DMS79 treated with DMSO at 0.1 percent for 48 hours (cell line): ENCODE measurements at regions not wholly inside any gene's neighbourhood (a gene's known extent, or its start where the extent isn't known, plus 50 kb on each side); places are given as distances from the start of the nearest gene placed in this dataset.

Experiments
- DNase-seq: peaks from one replicate; lab custom pipeline; 2025; lab: John Stamatoyannopoulos, UW

DNA sequence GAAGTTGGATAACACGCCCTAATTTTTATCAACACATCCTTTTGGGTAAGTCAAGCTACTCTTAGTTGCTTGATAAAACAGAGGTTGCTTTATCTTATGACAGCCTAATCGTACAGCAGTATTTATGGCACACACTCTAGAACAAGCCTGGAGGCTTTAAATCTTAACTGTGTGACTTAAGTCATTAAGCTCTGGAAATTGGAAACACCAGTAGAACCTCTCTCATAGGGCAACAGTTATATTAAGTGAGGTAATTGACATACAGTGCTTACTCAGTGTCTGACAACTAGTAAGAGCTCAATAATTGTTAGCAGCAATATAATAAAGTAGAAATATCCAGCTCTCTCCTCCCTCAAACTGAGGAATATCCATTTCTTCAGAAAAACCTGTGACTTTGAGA, 808.9 kb upstream of the WWC1 start:
- DNase-seq: no peak

DNA sequence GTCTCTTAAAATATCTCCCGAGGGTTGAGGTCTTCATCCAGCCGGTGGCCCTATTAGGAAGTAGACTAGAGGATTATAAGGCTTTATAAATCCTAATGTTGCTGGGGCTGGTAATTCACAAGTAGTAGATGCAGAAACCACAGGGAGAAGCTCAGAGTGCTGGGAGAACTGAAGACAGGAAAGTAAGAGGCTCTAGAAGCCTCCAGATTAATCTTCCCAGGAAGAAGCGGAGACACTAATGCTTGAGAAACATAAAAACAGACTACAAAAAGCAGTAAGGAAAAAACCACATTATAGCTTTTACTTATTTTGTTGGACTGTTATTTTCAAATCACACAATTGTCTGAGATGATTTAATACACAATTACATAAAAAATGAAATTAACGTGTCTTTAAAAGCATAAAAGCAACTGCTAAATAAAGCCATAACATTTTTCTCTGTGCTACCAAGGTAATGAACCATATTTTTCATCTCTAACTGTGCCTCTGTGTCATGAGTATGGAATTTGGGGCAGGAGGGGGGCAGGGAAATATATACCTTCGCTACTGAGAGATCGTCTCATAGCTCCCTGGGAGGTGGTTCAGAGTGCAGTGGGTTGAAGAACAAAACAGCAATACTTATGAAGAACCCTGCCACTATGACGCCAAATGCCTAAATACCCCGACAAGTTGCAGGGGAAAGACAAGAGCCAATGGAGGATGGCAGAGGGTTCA, 806.2 kb upstream of the WWC1 start:
- no peak for DNase-seq

DNA sequence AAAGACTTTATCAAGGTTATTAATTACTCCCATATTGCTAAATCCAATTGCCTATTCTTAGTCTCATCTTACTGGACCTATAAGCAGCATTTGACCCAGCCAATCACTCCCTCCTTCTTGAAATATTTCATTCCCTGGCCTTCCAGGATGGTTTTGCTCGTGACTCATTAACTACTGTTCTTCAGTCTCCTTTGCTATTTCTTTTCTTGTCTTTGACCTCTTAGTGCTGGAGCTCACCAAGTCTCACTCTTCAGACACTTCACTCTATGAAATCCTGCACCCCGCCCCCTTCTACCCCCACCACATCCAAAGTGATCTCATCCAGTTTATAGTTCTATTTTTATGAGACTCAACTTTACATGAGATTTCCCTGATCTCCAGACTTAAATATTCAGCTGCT, 803.1 kb upstream of the WWC1 start:
- DNase-seq: no peak

DNA sequence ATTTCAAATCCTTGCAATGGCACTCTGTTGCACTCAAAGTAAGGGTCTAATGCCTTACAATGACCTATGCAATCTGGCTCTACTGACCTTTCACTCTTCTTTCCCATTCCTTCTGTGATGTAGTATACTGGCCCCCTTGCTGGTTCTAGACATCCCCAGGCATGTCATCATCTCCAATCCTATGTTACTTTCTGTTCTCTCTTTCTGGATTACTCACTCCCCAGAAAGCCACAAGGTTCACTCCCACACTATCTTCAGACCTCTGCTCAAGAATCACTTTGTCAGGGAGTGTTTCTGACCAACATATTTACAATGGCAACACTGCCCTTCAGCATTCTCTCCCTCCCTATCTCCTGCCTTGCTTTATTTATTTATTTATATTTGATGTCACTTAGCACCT, 802.2 kb upstream of the WWC1 start:
- DNase-seq: no peak

DNA sequence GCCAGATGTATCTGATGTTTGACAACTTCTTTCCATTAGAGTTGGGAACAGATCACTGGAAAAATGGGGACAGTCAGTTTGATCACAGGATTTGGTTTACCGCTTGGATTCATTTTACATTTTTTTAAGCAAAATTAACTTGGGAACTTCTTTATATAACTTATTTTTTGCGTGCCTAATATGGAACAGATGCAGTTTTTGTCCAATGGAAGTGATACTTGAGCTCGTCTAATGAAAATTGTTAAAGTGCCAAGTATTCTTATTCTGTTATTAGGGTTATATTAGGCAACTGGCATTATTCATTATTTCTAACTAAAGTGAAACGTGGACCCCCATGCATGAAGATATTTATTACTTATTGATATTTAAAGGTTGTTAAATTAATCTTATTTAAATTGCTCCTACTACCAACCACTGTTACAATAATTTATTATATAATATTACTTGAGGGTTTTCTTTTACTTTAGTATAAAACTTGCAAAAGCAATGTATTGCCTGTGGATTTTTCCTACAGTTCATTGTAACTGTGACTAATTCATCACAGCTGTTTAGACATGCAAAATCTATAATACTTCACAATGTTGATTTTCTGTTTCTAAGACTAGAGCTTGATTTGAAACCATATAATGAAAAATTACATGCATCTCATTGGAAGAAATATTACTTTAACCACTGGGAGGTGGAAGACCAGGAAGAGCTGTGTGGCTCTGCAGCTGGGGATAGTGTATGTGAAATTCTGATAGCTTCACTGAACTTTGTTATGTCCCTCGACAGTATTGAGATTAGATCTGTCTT, 787.3 kb upstream of the WWC1 start:
- DNase-seq: no peak

DNA sequence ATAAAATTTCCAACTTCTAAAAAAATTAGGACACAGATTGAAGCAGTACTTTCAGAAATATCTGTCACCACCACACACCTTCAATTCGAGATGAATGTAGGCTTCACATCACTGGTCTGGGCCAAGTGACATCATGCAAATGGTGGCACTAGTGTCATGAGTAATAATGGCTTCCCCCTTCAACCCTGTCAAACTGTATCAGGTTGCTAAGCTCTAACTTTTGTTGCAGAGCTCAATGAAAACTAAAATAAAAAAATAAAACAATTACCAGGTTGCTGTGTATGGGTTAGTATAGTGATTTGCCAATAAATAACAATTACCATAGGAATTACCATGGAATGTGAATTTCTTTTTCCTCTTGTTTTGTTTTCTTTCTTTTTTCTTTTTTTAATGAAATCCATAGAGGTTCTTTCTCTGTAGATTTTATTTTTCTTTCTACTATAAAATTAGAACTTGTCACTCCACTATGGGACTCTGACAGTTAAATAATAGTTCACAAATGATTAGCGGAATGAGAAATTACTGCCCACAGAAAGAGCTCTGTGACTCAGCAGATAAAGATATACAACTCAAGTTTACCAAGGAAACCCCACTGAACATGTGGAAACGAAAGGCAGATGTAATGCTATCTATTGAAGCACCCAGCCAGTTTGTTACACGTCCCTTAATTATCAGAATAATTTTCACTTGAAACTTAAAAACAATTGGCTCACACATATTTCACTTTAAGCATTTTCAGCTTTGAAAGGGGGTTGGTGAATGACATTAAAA, 783.8 kb upstream of the WWC1 start:
- no peak for DNase-seq

DNA sequence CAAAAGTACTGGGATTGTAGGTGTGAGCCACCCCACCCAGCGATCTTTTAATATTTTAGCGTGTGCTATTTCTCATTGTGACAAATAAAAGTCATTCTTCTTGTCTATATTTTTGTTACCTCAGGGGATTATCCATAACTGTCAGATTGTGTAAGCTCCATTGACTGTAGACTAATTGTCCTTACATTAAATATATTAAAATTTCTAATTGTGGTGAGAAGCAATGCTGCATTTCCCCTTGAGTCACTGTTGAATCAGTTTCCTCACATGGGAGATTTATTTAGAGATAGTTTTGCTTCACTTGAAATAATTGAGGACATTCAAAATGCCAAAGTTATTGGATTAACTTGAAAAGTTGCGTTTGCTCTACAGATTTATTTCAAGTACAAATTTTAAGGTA, 782.4 kb upstream of the WWC1 start:
- no peak for DNase-seq

DNA sequence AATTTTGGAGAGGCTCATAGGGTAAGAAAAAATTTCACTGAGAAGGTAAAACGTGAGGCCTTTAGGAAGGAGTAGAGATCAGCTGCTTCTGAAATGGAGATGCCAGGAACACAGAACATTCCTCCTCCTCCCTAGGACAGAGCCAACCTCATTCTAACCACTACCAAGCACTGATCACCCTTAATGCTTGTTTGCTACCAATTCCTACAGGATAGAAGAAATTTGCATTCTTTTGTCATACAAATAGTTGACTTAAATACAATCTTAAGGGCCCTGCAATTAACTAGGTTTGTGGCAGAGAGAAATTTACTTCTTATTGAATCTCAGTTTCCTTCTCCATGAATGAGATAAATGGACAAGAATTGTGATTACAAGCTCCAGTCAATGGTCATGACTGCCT, 780.2 kb upstream of the WWC1 start:
- DNase-seq: no peak

DNA sequence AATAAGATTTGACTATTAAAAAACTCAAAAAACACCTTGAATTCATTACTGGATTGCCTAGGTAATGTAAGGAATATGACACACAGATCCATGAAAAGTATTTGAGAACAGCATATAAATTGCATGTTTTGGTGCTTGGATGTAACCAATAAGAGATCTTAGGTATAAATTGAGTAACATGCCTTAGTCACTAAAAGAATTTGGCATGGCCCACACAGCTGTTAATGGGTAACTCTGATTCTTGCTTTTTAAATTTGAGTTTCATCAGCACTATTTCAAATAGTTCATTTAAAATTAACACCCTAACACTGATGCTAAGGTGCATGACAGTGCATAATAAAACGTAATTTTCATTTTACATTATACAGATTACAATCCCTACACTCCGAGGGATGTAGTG, 779.3 kb upstream of the WWC1 start:
- DNase-seq: no peak

DNA sequence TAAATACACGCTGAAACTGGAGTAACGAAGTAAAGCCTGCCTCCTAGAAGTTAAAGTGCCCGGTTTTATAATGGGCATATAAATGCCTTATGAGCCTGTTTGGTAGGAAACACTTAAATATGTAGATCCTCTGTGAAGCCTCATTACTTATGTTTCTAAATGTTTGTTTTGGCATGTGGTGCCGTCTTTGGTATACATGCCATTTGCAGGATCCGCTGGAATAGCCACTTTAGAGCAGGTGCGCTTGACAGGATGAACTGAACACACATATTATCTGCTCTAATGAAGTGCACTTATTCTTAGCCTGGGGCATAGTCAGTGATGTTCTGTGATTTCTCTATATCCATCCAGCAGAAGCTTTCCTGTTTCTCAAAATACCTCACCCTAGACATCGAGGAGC, 778.1 kb upstream of the WWC1 start:
- peak; percentile 17 for DNase-seq

DNA sequence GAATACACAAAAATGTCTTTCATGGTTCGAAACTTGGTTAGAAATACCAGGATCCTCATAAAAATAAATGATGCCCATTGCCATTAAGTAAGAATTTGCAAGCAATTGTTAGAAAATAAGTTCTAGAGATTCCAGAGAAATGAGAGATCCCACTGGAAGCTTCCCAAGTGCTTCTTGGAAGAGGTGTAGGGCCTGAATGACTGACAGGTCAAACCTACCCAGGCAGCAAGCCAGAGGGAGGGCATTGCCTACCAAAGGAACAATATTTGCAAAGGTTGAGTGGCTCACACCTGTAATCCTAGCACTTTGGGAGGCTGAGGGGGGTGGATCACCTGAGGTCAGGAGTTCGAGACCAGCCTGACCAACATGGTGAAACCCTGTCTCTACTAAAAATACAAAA, 777.0 kb upstream of the WWC1 start:
- no peak for DNase-seq

DNA sequence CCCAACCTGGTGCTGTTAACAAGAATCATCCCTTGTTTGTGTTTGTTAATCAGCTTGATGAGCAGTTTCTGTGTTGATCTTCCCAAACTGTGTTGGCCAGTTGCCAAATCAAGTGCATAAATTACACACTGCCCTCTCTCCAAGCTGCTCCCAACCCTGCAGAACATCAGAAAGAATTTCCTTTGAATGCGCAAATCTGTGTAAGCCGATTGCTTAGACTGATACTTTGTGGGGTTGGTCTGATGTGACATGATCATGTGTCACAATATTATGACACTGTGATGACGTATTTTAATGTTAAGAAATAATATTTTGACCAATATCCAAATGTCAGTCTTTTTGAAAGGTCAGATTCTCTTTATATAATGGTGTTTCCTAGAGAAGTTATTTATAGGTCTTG, 766.4 kb upstream of the WWC1 start:
- DNase-seq: no peak

DNA sequence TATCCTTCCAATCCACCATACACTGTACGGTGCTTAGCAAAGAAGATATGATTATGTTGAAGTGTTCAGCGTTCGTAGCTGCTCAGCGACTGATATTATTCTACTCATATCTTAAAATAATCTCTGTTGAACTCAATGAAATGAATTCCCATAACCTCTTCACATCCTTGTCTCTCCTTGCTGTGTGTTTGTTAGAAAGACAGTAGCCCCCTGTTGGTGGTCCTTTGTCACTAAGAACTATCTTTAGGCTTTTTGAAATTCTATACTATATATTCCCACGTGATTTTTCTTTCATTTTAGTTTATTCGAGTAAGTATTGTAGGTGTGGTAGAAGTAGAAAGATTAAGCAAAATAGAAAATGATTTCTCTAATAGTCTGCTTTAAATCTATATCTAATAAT, 762.8 kb upstream of the WWC1 start:
- no peak for DNase-seq

DNA sequence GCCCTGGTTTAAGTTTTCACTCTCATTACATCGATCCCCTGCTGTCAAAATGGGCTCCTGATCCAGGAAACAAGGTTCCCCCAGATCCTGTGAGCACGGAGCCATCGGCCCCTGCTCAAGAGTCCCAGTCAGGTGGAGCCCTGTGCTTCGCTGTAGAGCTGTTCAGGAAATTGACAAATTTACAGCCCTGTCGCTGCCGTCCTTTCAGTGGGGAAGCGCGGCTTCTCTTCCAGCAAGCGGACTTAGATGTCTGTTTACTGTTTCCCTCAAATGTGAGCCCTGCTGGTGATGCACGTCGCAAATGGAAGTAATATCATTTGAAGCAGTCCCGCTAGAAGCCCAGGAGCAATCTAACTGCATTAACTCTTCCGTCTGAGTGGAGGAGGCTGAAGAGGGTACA, 760.9 kb upstream of the WWC1 start:
- no peak for DNase-seq

DNA sequence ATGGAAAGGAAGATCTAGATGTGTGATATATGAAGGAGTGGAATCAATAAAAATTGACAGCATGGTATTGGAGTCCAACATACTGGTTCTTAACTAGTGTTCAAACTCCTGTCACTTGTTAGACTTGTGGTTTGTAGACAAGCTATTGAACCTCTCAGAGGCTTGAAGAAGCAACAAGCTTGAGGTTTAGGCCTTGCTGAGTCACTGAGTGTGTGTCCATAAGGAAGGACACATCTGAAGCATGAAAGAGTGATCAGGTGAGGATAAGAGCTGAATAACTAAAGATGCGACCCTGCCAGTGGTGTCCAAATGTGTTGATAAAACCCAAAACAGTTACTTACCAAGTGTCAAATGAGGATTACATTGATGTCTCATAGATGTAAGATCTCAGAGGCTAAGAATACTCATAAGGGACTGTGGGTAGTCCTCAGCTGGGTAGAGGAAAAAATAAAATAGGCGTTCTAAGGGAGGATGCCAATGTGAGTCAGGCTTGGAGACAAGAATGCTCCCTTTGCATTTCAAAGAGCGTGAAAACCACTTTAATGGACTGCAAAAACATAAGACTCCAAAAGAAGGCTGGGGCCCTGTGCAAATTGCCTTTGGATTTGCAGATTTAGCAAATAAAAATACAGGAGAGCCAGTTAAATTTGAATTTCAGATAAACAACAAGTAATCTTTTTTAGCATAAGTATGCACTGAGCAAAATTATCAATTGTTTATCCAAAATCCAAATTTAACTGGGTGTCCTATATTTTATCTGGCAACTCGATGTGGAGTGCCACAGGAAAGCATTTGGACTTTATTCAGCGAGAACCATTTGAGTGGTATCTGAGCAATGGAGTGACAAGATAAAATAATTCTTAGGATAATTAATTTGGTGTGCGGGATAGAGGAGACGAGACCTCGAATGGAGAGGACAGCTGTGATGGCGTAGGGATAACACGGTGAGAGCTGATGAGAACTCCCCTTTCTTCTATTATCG, 757.3 kb upstream of the WWC1 start:
- no peak for DNase-seq

DNA sequence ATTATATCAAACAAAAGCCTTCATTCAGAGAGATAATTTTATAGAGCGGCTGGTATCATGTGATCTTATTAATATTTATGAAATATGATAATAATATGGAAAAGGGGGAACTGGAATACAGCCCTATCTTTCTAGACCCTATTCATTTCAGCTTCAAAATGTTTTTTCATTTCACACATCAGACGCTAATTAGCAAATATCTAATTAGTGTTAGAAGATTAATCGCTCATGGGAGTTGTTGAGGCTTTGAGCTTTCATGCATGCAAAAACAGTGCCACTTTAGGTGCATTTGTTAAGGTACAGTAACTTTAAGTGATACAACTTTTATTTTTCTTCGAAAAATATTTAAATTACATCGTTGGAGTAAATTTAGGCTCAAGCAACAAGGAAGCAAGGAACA, 751.7 kb upstream of the WWC1 start:
- DNase-seq: no peak

DNA sequence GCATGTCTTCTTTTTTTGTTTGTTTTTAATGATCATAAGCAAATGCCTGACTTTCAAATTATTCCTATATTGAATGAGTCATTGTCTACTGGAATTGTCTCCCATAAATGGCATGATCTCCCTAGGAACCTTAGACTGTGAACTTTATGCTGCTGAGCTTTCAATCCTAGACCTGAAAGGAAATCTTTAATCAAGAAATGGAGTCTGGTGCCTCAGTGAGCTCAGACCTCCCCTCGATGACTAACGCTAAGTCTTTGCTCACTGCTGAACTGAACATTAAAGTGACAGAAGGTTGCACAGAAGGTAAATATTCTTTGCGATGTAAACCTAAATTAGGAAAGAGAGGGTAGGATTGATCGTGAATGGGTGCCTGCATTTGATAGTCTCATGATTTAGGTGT, 745.2 kb upstream of the WWC1 start:
- no peak for DNase-seq

DNA sequence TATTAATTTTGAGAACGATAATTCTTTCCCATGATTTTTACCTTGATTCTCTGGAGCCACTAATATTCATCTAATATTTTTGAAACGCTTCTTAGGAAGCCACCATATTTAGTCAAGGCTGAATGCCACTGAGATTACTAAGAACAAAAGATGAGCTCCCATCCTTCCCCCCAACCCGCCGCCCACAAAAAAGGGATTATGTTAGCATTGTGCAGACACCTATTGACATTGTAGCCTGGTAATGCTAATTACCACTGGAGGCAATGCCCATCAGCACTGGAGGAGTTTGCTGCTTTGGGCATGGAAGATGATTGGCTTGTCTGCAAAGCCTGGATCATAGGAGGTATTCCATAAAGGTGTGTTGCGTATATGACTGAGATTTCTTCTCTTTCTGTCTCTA, 739.1 kb upstream of the WWC1 start:
- no peak for DNase-seq

DNA sequence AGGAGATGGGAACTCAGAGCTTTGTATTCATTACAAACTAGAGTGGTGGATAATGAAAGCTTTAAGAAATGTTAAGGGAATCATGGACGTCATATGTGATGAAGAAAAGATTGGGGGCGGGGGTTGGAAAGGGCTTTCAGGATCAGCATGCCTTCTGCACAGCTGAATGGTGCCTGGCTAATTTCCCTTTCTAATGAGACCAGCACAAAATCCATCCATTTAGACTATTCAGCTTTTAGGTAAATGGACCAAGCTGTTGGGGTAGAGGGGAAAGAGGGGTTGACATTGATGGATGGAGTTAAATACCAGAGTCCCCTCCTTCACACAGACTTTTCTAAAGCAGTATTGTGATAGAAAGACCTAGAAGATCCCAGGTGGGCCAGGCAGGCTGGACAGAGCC, 737.9 kb upstream of the WWC1 start:
- no peak for DNase-seq

DNA sequence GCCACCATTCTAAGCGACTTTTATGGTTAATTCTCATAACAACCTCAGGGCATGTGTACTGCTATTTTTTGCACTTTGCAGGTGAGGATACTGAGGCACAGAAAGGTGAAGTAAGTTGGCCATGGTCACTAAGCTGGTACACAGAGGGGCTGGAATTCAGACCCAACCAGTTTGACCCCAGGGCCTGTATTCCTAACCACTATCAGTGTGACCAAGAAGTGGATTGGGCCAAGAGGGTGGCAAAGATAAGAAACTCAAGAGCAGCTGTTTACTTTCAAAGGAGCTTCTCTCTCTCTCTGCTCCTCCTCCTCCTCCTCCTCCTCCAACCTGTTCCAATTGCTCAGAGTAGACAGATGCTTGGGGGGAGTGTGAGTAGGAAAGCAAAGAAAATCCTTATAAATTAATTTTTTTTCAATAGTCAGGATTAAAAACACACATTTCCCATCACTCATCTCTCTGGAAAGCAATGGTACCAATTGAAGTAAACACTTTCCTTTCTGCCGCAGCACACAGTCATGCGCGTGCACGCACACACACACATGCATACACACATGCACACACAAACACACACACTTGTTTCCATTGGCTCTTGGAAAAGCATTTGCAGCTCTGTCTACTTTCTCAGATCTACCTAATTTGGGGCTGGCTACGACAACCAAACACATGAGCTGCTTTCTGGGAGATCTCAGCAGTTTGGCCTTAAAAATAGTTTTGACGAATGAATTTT, 736.7 kb upstream of the WWC1 start:
- DNase-seq: no peak

DNA sequence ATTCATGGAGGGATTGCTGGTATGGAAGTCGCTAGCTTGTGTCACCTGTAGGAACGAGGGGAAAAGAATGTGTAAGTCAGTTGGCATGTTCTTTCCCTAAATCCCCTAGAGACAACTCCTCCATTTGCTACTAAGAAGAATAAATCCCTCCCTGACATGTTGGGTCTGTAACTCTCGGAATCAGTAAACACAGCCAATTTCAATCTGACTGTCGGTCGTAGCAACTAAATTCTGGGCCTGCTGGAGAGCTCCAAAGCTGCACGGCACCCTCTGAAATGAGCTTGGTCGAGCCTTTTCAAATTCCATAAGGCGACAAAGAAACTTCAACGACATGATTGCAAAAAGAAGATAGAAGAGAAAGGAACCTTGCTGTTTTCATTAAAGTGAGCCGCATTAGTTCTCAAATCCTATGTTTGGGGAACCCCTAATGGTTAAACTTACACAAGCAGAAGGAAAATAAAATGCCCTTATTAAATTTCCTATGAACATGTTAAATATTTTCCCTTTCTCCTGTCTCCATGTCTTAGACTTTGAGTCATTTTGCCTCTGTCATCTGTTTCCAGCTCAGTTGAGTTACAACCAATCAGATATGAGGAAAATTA, 735.8 kb upstream of the WWC1 start:
- DNase-seq: no peak
